ENCODE measurements at regions not wholly inside any gene's neighbourhood (a gene's known extent, or its start where the extent isn't known, plus 50 kb on each side); places are given as distances from the start of the nearest gene placed in this dataset.
A peak's percentile ranks its signal among the peaks of the same experiment; 100 is the strongest.

GRCh38 chr12:81949416-81949815, 190.3 kb upstream of the PPFIA2 start:
- peaks cover 0 to 3% (median 0%) of the 10 kb centered on the region in 7 donors for H3K9me3 Mint-ChIP-seq
- Histone ChIP-seq H2AFZ (ENCODE audit: insufficient read depth, low read depth, low read length, poor library complexity, severe bottlenecking) (no peak overlapping the region), H3K4me2 (replicated peaks; ENCODE audit: extremely low read depth, low read length, poor library complexity, severe bottlenecking) (peak overlapping the region; percentile 63), H3K9me3 (replicated peaks in 1 of 2; ENCODE audit: control insufficient read depth in 1 of 2, insufficient read depth in 1 of 2, low read length in 2 of 2) (no peaks in the 10 kb centered on the region), H4K20me1 (ENCODE audit: insufficient read depth, low read length) (no peaks in the 10 kb centered on the region), H3K79me2 (ENCODE audit: insufficient read depth, low read length) (no peaks in the 10 kb centered on the region), H3K36me3 (replicated peaks in 1 of 2; ENCODE audit: control insufficient read depth in 1 of 2, insufficient read depth in 2 of 2, low read length in 2 of 2) (no peaks in the 10 kb centered on the region), H3K27me3 (ENCODE audit: control insufficient read depth in 2 of 2, insufficient read depth in 2 of 2, low read length in 2 of 2) (peaks cover 49 to 74% of the 10 kb centered on the region in 2 donors), H3K9ac (ENCODE audit: insufficient read depth, low read length, poor library complexity, severe bottlenecking) (no peak overlapping the region), H3K27ac (ENCODE audit: low read depth in 1 of 2, low read length in 2 of 2) (no peak overlapping the region), H3K4me3 (replicated peaks in 1 of 3; ENCODE audit: low read depth in 2 of 3, low read length in 3 of 3) (peak overlapping the region in 1 of 3 experiments; percentile 56), H3K4me1 (ENCODE audit: control insufficient read depth in 1 of 2, insufficient read depth in 2 of 2, low read length in 2 of 2) (peaks cover 36 to 43% of the 10 kb centered on the region in 2 donors)
- H3K27ac Mint-ChIP-seq = peak overlapping the region in 3 of 7 donors; percentile 11 to 88 (median 43)
- H3K4me1 Mint-ChIP-seq = peaks cover 40% of the 10 kb centered on the region
- WGBS (ENCODE audit: insufficient coverage) = no CpG with 5 or more reads among the region's 2 CpGs
- H3K36me3 Mint-ChIP-seq = no peaks in the 10 kb centered on the region
- intact Hi-C loops (cut with micrococcal nuclease) = loop anchor here (10.0 kb wide), 2 partner anchors 145 to 405 kb away; partner anchors contain the start of genes CCDC59 (in 1 of the 2) and METTL25 (in 1 of the 2)
- H3K27me3 Mint-ChIP-seq (ENCODE audit: low read depth in 3 of 3) = peaks cover 61 to 70% (median 67%) of the 10 kb centered on the region in 3 donors
- DNase-seq = peak in 1 of 3 donors; percentile 29
- H3K4me3 Mint-ChIP-seq = no peak overlapping the region
- TF ChIP-seq, protein P1, sequence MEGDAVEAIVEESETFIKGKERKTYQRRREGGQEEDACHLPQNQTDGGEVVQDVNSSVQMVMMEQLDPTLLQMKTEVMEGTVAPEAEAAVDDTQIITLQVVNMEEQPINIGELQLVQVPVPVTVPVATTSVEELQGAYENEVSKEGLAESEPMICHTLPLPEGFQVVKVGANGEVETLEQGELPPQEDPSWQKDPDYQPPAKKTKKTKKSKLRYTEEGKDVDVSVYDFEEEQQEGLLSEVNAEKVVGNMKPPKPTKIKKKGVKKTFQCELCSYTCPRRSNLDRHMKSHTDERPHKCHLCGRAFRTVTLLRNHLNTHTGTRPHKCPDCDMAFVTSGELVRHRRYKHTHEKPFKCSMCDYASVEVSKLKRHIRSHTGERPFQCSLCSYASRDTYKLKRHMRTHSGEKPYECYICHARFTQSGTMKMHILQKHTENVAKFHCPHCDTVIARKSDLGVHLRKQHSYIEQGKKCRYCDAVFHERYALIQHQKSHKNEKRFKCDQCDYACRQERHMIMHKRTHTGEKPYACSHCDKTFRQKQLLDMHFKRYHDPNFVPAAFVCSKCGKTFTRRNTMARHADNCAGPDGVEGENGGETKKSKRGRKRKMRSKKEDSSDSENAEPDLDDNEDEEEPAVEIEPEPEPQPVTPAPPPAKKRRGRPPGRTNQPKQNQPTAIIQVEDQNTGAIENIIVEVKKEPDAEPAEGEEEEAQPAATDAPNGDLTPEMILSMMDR (IDR thresholded peaks at IDR 0.05) = no peak

- H4K20me1 ChIP-seq (ENCODE audit: insufficient read depth, low read length) = no peaks in the 10 kb centered on the region
- Mint-ChIP-seq H3K9me3 (peaks cover 0 to 9% (median 0%) of the 10 kb centered on the region in 7 donors), H3K27ac (no peak overlapping the region), H3K36me3 (no peaks in the 10 kb centered on the region), H3K4me3 (peak overlapping the region in 1 of 2 donors; percentile 59), H3K4me1 (peaks cover 65% of the 10 kb centered on the region), H3K27me3 (ENCODE audit: low read depth in 3 of 3) (peaks cover 49 to 63% (median 57%) of the 10 kb centered on the region in 3 donors)
- intact Hi-C loops (cut with micrococcal nuclease) = loop anchor here (10.0 kb wide), 2 partner anchors 140 to 410 kb away; partner anchors contain the start of genes CCDC59 (in 1 of the 2) and METTL25 (in 1 of the 2)
- peak in 1 of 3 donors; percentile 17 for DNase-seq
- H3K4me1 ChIP-seq (ENCODE audit: control insufficient read depth in 1 of 2, insufficient read depth in 2 of 2, low read length in 2 of 2) = peaks cover 45 to 67% of the 10 kb centered on the region in 2 donors
- no peaks in the 10 kb centered on the region for H3K9me3 ChIP-seq (replicated peaks in 1 of 2; ENCODE audit: control insufficient read depth in 1 of 2, insufficient read depth in 1 of 2, low read length in 2 of 2)
- peak overlapping the region in 1 of 3 experiments; percentile 20 for H3K4me3 ChIP-seq (replicated peaks in 1 of 3; ENCODE audit: low read depth in 2 of 3, low read length in 3 of 3)
- no CpG with 5 or more reads among the region's 2 CpGs for WGBS (ENCODE audit: insufficient coverage)
- peaks cover 43 to 64% of the 10 kb centered on the region in 2 donors for H3K27me3 ChIP-seq (ENCODE audit: control insufficient read depth in 2 of 2, insufficient read depth in 2 of 2, low read length in 2 of 2)
- TF ChIP-seq, protein P1 (IDR thresholded peaks at IDR 0.05) = no peak
- H3K36me3 ChIP-seq (replicated peaks in 1 of 2; ENCODE audit: control insufficient read depth in 1 of 2, insufficient read depth in 2 of 2, low read length in 2 of 2) = no peaks in the 10 kb centered on the region
- H3K79me2 ChIP-seq (ENCODE audit: insufficient read depth, low read length) = no peaks in the 10 kb centered on the region
- H2AFZ ChIP-seq (ENCODE audit: insufficient read depth, low read depth, low read length, poor library complexity, severe bottlenecking) = no peak overlapping the region
- peak overlapping the region; percentile 41 for H3K4me2 ChIP-seq (replicated peaks; ENCODE audit: extremely low read depth, low read length, poor library complexity, severe bottlenecking)
- H3K9ac ChIP-seq (ENCODE audit: insufficient read depth, low read length, poor library complexity, severe bottlenecking) = no peak overlapping the region
- H3K27ac ChIP-seq (ENCODE audit: low read depth in 1 of 2, low read length in 2 of 2) = no peak overlapping the region
Measured at GRCh38 chr12:81944886-81945285, 185.7 kb upstream of the PPFIA2 start.

Measured in CD14-positive monocyte (primary cell).